T-helper 1 cell (primary cell): ENCODE measurements at regions not wholly inside any gene's neighbourhood (a gene's known extent, or its start where the extent isn't known, plus 50 kb on each side); places are given as distances from the start of the nearest gene placed in this dataset.
"Not testable (repeated sequence)": the region's sequence is repeated elsewhere in the genome, so short reads cannot be mapped to it uniquely, and the experiment has no call there.

Experiments used
- DNase-seq, 5 donors: peaks; one replicate each; pipeline ENCODE4 v3.0.0-alpha.2; 2012 to 2020

- no peak for DNase-seq
Measured at GRCh38 chr7:131957338-131958020, 401.1 kb upstream of the PODXL start.

DNA sequence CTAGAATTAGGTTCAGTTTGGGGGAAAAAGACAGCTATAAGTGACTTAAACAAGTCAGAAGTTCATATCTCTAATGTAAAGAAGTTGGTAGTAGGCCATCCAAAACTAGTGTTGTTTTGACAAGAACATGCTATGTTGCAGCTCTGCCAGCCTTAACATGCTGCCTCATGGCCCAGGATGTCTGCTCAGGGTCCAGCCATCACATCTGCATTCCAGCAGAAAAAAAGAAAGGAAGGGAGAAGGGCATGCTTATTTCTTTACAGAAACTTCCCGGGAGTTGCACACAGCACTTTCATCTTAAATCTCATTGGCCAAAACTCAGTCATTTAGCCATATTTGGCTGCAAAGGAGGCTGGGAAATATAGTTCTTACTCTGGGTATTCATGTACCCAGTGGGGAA, 400.4 kb upstream of the PODXL start:
- no peak for DNase-seq

DNA sequence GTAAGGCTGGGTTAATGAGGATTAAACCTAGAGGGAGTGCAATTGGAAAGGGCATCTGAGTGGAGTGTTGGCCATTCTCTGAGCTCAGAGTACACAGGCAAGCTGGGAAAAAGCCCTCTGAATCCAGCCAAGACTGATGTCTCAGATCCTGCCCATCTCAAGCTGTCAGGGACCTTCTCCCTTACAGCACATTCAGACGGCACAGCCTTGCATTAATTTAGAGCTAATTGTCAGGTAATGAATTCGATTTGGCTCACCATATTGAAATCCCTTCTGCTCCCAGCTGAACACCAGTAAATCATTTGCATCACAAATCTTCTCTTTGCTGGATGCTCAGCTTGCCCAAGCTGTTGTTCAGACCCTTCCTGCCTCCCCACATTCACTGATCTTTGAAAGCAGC, 399.3 kb upstream of the PODXL start:
- DNase-seq = no peak

GRCh38 chr7:131953184-131953583, 396.8 kb upstream of the PODXL start:
- DNase-seq = no peak

DNA sequence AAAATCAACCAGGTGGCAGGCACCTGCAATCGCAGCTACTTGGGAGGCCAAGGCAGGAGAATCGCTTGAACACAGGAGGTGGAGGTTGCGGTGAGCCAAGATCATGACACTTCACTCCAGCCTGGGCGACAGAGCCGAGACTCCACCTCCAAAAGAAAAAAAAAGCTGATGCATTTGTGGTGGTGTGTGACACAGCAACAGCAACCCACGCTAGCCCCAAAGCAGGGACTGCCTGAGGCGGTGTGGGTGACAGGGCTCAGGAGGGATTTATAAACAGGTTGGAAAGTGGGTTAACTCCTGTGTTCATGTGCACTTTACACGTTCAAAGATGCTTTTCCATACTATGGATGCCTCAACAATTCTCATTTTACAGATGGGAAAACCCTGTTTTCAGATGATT, 395.9 kb upstream of the PODXL start:
- DNase-seq = no peak

GRCh38 chr7:131950758-131951157, 394.3 kb upstream of the PODXL start:
- no peak for DNase-seq

GRCh38 chr7:131949659-131950058, 393.2 kb upstream of the PODXL start:
- DNase-seq = no peak

DNA sequence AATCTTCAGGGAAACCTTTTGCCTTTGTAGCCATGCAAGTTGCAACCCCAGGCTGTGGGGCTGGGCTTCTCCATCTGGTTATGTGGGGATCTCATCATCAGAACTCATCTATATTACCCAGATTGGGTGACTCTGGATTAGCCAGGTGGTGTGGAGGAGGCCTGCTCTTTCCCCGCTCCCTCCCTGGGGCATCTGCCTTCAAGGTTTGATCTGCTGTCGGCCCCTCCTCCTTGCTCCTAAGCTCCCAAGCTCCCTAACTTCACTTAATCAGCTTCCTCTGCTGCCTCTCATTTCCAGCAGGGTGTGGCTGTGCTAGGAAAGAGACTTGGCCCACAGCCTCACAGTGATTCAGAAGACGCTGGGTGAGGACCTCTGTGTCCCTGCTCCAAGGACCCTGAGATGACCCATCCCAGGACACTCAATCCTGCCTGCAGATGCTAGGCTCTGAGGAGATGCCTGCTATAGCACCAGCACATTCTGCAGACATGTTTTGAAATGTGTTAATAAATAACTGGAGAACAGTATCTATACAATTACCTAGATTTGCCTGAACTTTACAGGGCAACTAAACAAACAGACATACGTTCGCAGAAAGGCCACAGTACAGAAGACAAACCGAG, 392.1 kb upstream of the PODXL start:
- no peak for DNase-seq

DNA sequence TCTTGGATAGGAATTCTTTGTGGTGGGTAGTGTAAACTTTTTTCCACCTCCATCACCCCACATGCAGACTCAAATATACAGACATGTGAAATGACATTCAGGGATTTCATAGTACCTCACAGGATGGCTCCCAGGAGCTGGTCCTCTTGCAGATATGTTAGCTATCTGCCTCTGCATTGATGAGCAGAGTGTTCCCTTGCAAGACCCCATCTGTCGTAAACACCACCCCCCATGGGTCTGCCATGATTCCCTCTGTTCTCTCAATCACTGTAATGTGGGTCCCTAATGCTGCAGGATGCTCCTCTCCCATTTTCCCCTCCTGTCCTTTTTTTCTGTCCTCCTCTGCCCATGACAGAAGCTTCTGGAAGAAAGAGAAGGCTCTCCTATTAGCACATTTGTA, 391.2 kb upstream of the PODXL start:
- no peak for DNase-seq

GRCh38 chr7:131945957-131946544, 389.6 kb upstream of the PODXL start:
- no peak for DNase-seq

GRCh38 chr7:131945313-131945911, 389.0 kb upstream of the PODXL start:
- DNase-seq = peak in 1 of 5 donors; percentile 35

DNA sequence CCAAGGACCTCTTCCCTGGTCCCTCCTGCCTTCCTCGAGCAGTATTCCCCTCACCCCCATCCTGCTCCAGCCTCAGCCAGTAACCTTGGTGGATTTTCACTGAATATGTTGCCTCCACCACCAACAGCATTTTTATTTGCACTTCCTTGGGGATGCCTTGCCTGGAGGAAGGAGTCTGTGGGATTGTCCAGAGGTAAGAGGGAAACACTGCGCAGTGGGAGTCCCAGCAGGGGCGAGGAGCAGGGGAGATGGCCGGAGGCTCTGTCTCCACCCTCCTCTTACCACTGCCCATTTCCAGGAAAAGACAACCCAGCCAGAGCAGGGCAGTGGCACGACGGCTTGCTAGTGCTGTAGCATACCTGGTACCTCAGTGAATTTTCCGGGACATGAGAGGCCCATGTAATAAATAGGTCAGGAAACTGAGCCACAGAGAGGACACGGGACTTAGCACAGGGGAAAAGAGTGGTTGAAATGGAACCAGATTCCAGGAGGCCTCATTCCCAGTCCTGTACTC, 388.2 kb upstream of the PODXL start:
- DNase-seq = no peak

- no peak for DNase-seq
Measured at GRCh38 chr7:131943646-131944045, 387.2 kb upstream of the PODXL start.

GRCh38 chr7:131943211-131943610, 386.8 kb upstream of the PODXL start:
- DNase-seq = no peak

DNA sequence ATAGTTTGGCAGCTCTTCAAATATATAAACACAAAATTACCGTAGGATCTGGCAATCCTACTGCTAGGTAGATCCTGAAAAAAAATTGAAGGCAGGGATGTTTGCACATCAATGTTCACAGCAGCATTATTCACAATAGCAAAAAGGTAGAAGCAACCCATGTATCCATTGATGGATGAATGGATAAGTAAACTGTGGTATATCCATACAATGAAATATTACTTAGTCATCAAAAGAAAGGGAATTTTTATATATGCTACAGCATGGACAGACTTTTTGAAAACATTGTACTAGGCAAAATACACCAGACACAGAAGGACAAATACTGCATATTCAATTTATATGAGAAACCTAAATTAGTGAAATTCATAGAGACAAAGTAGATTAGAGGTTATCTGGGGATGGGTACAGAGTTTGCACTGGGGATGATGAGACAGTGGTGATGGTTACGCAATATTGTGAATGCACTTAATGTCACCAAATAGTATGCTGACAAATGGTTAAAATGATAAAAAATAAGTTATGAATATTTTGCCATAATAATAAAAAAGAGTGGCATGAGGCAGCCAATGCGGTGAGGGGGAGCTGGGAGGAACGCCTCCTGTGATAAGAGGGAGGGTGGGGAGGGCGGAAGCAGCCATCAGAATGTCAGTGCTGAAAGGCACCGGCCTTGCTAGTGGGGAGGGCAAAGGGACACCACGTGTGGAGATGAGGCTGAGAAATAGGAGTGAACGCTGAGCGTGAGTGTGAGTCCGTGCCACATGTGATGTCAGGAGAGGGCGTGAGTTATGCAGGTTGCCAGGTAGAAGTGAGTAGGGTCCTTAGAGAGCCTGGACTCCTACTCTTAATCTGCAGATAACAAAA, 386.1 kb upstream of the PODXL start:
- DNase-seq = no peak

DNA sequence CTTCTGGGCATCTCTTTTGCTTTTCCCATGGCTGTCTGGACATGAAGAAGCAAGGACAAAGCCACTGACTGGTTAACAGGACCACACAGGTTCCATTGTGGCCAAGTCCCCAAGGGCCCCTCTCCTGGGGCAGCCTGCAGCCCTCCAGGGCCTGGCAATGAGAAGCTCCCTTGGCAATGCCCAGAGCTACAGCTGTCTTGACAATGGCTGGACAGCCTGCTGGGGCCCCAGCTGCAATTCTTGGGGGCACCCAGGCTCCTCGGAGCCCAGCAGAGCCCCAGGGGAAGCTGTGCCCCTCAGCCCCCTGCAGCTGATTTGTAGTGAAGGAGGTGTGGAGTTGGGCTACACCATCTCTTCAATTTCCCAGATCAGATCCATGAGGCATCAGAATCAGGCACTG, 384.9 kb upstream of the PODXL start:
- DNase-seq = no peak

DNA sequence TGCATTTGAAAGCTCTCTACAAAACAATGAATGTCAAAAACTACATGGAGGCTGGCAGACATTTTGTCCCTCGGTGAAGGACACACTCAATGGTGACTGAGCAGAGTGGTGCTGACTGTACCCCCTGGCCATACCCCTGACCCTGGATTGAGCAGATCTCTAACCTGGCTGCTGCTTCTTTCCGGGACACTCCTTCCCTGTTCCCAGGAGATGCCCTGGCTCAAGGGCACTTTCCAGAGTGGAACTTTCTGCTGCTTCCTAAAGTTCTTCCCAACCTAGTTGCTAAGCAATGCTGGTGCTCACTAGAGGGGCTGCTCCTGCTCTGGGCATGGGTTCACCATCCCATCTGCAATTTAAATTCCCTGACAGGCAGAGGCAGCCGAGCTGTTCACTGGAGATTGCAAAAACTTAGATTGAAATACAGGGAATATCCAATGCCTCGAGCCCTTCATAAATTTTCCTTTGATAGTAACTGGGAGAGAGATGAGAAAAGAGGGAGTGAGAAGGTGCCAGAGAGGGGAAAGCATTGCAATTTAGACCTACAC, 384.3 kb upstream of the PODXL start:
- DNase-seq = no peak

DNA sequence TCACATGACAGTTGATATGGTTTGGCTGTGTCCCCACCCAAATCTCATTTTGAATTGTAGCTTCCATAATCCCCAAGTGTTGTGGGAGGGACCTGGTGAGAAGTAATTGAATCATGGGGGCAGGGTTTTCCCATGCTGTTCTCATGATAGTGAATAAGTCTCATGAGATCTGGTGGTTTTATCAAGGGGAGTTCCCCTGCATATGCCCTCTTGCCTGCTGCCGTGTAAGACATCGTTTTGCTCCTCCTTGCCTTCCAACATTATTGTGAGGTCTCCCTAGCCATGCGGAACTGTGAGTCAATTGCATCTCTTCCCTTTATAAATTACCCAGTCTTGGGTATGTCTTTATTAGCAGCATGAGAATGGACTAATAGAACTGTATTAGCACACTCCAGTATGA, 382.4 kb upstream of the PODXL start:
- not testable (repeated sequence) for DNase-seq

DNA sequence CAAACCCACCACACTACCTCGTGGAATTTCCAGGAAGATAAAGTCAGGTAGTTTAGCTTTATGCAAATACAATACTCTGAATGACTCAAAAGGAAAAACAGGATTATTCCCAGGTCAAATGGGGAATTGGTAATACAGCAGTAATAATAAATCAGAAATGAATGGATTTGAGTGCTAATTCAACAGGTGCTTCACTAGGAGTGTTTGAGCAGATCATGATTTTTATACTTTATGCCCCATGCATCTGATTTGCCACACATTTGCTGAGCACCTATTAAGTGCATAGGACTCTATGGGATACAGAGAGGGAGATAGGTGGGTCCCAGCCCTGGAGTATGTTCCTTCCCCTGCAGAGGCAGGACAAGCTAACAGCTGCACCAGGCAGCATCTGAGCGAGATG, 381.4 kb upstream of the PODXL start:
- no peak for DNase-seq

DNA sequence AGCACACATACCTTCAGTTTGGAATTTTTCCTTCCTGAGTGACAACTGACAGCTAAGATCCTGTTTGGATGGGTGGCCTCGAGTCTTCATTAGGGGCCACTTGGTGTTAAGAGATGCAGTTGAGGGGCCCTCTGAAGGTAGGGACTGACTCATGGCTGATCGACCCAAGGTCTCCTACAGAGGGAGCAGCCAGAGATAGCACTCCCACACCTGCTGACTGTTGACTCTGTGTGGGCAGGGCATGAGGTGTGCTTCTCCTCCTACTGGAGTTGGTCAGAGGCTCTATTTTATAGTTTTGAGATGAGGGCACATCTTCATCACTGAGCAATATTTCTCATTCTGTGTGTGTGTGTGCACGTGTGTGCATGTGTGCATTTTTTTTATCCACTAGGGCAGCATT, 378.8 kb upstream of the PODXL start:
- DNase-seq = no peak

DNA sequence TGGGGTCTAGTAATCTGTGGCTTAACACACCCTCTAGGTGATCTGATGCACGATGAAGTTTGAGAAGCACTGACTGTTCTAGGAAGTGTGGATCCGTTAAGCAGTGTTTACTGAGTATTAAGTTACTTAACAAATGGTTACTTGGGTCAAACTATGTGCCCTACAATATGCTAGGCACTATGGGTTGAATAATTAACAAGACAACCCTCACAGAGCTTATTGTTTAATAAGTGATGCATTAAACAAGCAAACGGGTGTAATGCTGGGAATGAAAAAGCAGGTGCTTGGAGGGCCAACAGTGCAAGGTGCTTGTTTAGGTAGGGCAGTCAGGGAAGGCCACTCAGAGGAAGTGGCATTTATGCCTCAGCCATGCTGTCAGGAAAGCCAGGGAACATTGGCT, 378.0 kb upstream of the PODXL start:
- DNase-seq = no peak

DNA sequence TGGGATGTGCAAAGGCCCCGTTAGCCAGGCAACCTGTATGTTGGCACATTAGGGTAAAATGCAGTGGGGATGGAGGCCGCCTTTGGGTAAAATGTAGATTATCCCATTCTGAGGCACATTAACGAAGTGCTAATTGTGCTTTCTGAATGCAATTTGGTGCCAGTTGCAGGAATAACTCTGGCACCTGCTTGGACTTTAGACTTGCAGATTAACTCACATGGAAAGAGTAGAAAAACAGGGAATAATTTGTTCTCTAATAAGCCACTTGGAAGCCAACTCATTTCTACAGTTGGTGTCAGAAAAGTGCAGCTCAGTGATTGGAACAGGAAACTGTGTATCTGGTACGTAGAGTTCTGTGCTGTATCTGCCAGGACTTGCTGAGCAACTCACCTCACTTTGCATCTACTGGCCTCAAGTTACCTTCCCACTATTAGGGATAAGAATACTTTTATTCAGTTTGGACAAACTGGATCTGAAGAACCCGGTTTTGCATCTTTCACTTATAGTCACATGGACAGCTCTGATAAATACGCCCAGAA, 377.4 kb upstream of the PODXL start:
- DNase-seq = no peak
